SK-MEL-5 (cell line): ENCODE measurements at regions not wholly inside any gene's neighbourhood (a gene's known extent, or its start where the extent isn't known, plus 50 kb on each side); places are given as distances from the start of the nearest gene placed in this dataset.

ENCODE experiments used
- DNase-seq: peaks from one replicate; pipeline ENCODE4 v3.0.0-alpha.2; 2016; ENCODE audit warnings: low read depth, low spot score
- in situ Hi-C: cut with HindIII; loops from 2 replicates; pipeline ENCODE4 v1.10.0; 2016; ENCODE audit warnings: low sequenced_read_pairs, high pct_unique_total_duplicates, low pct_unique_long_range_greater_than_20kb

DNA sequence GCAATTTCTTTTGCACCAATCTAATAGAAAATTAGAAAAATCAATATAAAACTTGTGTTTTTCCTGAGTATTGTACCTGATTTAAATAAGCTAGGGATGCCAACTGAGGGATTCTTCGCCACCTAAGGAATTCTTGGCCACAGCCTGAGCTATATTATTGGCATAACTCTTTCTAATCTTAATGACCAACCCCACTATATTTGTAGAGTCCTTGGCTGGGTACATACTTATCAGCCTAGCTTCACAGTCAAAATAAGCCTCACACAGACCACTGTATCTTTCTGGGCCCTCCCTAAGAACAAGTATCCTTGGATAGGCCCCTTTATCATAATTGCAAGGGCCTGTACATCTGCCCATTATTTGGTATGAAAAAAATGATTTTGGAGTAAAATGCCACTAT lies 247.1 kb downstream of the DUSP6 start:
- in situ Hi-C loops, result no loop called here
- DNase-seq, result no peak

- DNase-seq, result no peak
- in situ Hi-C loops, result no loop called here
Observed at GRCh38 chr12:89103831-89104230, 248.5 kb downstream of the DUSP6 start.

- in situ Hi-C loops, result no loop called here
- no peak for DNase-seq
Observed at GRCh38 chr12:89101440-89101839, 250.9 kb downstream of the DUSP6 start.

- no peak for DNase-seq
- in situ Hi-C loops, result no loop called here
Observed at GRCh38 chr12:89098441-89099112, 253.7 kb downstream of the DUSP6 start.

DNA sequence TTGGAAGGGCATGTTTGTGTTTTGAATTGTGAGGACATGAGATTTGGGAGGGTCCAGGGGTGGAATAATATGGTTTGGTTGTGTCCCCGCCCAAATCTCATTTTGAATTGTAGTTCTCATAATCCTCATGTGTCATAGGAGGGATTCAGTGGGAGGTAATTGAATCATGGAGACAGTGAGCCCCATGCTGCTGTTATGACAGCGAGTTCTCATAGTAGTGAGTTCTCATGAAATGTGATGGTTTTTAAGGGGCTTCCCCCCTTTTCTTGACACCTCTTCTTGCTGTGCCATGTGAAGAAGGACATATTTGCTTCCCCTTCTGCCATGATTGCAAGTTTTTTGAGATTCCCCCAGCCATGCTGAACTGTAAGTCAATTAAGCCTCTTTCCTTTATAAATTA lies 260.0 kb downstream of the DUSP6 start:
- no peak for DNase-seq
- in situ Hi-C loops, result no loop called here

DNA sequence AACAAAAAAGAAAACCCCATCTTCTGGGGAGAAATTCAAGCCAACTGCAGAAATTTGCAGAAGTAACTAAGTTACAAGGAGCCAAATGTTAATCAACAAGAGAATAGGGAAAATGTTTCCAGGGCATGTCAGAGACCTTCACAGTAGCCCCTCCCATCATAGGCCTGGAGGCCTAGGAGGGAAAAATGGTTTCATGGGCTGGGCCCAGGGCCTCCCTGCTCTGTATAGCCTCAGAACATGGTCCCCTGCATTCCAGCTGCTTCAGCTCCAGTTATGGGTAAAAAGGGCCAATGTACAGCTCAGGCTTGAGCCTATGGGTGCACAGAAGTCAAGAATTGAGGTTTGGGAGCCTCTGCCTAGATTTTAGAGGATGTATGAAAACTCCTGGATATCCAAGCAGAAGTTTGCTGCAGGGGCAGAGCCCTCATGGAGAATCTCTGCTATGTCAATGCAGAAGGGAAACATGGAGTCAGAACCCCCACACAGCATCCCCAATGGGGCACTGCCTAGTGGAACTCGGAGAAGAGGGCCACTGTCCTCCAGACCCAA lies 260.9 kb downstream of the DUSP6 start:
- in situ Hi-C loops, result no loop called here
- DNase-seq, result no peak

DNA sequence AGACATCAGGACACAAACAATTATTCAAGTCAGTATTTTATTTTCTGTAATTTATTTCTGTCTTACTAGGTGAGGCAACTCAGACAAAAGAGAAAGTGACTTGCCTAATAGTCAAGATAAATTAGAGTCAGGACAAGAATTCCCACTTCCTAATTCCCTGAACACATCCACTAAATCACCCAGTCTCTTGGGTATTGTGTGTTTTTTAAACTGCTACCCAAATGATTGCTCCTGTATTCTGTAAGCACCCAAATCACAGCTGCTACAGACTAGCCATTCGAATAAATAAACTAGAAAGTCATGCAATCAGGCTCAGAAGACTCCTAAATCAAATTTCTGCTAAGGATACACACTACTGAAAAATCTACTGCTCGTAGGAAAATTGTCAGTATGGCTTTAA lies 263.0 kb downstream of the DUSP6 start:
- in situ Hi-C loops, result no loop called here
- no peak for DNase-seq

DNA sequence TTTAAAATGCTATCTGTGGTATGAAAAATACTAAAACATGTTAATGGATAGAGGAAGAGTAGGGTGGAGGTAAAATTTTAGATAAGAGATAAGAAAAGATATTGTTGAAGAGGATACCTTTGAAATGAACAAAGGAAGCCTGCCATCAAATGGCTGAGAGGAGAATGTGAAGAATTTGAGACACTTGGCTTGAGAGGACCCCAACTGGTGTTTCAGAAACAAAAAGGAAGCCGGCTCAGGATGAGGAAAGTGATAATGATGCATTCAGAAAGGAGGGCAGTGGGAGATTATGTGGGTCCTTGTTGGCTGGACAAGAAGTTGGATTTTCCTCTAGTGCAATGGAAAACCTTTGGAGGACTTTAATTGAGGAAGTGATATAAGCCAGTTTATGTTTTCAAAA lies 264.4 kb downstream of the DUSP6 start:
- in situ Hi-C loops, result no loop called here
- no peak for DNase-seq

DNA sequence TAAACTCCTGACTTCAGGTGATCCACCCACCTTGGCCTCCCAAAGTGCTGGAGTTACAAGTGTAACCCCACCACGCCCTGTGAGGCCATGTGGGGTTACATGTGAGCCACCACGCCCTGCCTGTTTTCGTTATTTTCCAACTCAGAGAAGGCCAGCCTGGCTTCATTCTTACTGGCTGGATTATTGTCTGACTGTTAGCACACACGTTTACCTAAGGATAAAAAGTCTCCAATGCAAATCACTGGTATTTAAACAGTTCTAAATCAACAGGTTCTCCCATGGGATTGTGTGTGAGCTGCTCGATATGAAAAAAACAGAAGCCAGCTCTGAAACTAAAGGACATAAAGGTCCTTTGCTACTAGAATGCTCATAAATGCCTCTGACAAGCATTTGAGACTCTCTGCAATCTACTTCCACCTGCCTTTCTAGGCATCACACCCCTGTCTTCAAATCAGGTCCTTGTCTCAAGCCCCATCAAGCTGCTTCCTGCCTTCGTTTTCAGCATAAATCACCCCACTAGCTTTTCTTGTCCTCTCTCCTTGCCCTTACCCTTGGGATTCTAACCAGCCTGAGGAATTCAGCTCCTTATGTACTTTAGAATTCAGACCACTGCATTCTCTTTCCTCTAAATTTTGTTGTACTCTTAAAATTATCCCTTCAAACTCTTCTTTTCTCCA lies 265.0 kb downstream of the DUSP6 start:
- DNase-seq, result no peak
- in situ Hi-C loops, result no loop called here

GRCh38 chr12:89085421-89085820 lies 266.9 kb downstream of the DUSP6 start:
- in situ Hi-C loops, result no loop called here
- no peak for DNase-seq

GRCh38 chr12:89084751-89085150 lies 267.6 kb downstream of the DUSP6 start:
- DNase-seq, result no peak
- in situ Hi-C loops, result no loop called here

GRCh38 chr12:89083491-89083890 lies 268.8 kb downstream of the DUSP6 start:
- no peak for DNase-seq
- in situ Hi-C loops, result no loop called here

DNA sequence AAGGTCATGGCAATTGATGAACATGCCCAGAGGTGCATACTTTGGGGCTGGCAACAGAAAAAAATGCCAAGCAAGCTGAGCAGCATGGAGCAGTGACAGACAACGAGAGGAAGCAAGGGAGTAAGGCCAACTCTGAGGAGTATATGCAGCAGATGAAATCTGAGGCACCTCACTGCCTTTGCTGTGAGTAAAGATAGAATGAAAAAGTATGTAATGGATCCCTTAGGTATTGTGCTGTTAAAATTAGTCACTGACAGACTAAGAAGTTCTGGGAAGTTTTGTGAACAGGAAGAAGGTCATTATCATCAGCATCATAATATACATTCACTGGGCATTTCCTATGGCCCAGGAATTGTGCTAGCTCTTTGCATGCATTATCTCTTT lies 269.9 kb downstream of the DUSP6 start:
- in situ Hi-C loops, result no loop called here
- no peak for DNase-seq

DNA sequence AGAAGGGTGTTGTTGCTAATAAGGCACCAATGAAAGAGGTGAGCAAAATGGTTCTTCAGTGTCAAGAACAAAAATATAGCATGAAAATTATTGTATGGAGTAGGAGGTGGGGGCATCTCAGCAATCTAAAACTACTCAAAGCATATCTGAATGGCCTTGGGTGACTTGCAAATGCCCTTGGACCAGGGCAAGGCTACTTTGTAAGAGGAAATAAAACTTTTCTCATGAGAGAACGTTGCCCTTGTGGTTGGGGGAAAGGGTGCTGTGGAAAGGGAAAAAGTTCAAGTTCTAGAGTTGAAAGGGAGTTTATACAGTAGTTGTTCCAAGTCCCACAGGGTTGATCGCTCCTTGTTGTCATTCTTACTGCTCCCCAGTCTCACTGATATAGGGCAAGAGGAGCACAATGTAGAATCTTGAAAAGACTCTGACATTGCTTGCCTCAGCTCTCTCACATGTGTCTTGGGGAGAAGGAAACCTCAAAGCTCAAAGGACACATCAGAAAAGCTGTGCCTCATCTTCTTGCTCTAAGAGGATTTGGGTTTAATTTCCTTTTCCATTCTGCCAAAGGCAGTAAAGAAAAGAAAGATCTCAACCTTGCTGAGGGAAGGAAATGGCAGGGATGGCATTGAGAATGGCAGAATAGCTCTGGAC lies 270.5 kb downstream of the DUSP6 start:
- in situ Hi-C loops, result no loop called here
- DNase-seq, result no peak

- in situ Hi-C loops, result no loop called here
Observed at GRCh38 chr12:89080793-89081465, 271.4 kb downstream of the DUSP6 start.

DNA sequence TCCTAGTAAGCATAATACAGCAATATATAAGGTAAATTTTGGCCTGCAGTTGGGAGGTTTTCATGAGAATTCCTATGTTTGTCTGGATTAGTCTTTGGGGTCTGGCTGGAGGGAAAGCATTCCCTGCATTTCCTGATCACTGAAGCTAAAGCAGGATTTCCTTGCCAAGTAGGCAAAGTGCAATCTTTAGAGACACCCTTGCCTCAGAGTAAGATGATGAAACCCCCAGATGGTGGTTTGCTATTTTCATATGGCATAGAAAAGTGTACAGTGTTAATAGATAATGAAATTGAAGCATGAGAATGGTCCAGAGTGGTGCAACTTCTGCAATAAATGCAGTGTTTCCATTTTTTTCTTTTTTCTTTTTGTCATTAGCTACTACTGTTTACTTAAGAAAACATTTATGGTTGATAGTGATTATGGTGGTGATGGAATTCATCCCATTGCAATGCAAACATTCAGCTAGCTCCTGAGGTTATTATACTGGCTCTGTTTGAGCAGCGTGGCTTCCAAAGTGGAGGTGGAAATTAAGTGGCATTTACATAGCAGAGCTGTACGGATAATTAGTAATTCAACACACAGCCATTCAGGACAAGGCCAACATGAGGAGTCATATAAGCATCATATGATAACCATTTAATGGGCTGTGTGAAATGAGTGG lies 276.3 kb downstream of the DUSP6 start:
- DNase-seq, result no peak
- in situ Hi-C loops, result no loop called here

More at GRCh38 chr12:89080793-89081465, 271.4 kb downstream of the DUSP6 start:
- peak; percentile 63 for DNase-seq

DNA sequence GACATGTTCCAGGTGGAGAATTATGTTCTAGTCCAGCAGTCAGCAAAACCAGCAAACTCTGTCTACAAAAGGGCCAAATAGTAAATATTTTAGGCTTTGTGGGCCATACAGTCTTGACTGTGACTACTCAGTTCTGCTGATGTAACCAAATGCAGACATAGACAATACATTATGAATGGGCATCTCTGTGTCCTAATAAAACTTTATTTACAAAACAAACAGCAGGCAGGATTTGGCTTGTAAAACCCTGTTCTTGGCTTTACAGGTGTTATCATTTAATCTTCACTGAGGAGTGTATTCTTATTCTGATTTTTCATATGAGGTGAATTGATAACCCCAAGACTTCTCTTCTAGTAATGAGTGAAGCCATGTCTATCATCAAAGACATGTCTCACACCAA lies 278.6 kb downstream of the DUSP6 start:
- in situ Hi-C loops, result loop anchor here (25.0 kb wide), 1 partner anchor 389 kb away; no protein-coding TSS in a partner anchor

GRCh38 chr12:89073027-89073398 lies 279.3 kb downstream of the DUSP6 start:
- in situ Hi-C loops, result loop anchor here (25.0 kb wide), 1 partner anchor 389 kb away; no protein-coding TSS in a partner anchor
- DNase-seq, result no peak

More for the DNA sequence above, 278.6 kb downstream of the DUSP6 start:
- DNase-seq, result no peak
